A549 (cell line): ENCODE measurements at regions not wholly inside any gene's neighbourhood (a gene's known extent, or its start where the extent isn't known, plus 50 kb on each side); places are given as distances from the start of the nearest gene placed in this dataset.
"Not testable (repeated sequence)": the region's sequence is repeated elsewhere in the genome, so short reads cannot be mapped to it uniquely, and the experiment has no call there.

Source experiments
- ATAC-seq, 2 experiments: fragments of 200-7000 bp in 1 of 2; fragments of >200 bp in 1 of 2; cut with Nextera tagmentation in 1 of 2; cut with Tn5 transposase in 1 of 2; 3 replicates each; pipeline versions ENCODE4 v1.8.0 to v1.9.1; 2018 to 2020; ENCODE audit warnings: mild to moderate bottlenecking in 1 of 2, moderate library complexity in 1 of 2
- CTCF ChIA-PET: fragments of 300-600 bp; sonication (Branson Sonifier 250); formaldehyde crosslinking; extraction: SDS; loops from one replicate; lab custom pipeline; 2021; ENCODE audit warnings: antibody characterized with exemption, inconsistent platforms; lab: Yijun Ruan, JAX
- POLR2A ChIA-PET: fragments of 350-600 bp; formaldehyde crosslinking; extraction: SDS; loops from one replicate; lab custom pipeline; 2021; ENCODE audit warnings: antibody characterized with exemption, inconsistent platforms; lab: Yijun Ruan, JAX
- DNase-seq, 2 experiments: peaks; one replicate each; pipeline versions ENCODE4 v3.0.0 to v3.0.0-alpha.2; 2011 to 2016; ENCODE audit warnings: low read depth in 1 of 2, low spot score in 1 of 2
- FAIRE-seq: peaks from 2 replicates; lab custom pipeline; 2011; peaks lifted over from hg19 to GRCh38; lab: Jason Lieb, UNC
- H3K27ac ChIP-seq, 2 experiments: fragments of >200 bp; sonication (Bioruptor Twin); formaldehyde crosslinking; 3 replicates each; pipeline ENCODE4 v1.5.1; 2016 to 2017
- H3K4me1 ChIP-seq: fragments of >200 bp; sonication (Bioruptor Twin); formaldehyde crosslinking; 3 replicates; pipeline ENCODE4 v1.6.1; 2016
- H3K4me2 ChIP-seq: fragments of >200 bp; sonication (Bioruptor Twin); formaldehyde crosslinking; 3 replicates; pipeline ENCODE4 v1.6.1; 2016
- H3K4me3 ChIP-seq: fragments of >200 bp; sonication (Bioruptor Twin); formaldehyde crosslinking; 3 replicates; pipeline ENCODE4 v1.5.1; 2016
- H3K9me3 ChIP-seq: fragments of >200 bp; sonication (Bioruptor Twin); formaldehyde crosslinking; 3 replicates; pipeline ENCODE4 v1.6.1; 2016
- ATOH8 ChIP-seq: fragments of 250-450 bp; sonication (Bioruptor Pico); IDR thresholded peaks from 2 replicates; pipeline ENCODE4 v1.5.0; 2020; ENCODE audit warnings: low read depth, mild to moderate bottlenecking, moderate library complexity
- BCL3 ChIP-seq: fragments of >200 bp; sonication (Bioruptor Twin); formaldehyde crosslinking; IDR thresholded peaks from 3 replicates; pipeline ENCODE4 v1.6.1; 2016
- CBX8 ChIP-seq: fragments of 200-600 bp; sonication (generic); IDR thresholded peaks from 2 replicates; pipeline ENCODE4 v1.6.1; 2016
- CEBPB ChIP-seq, 2 experiments: fragments of >200 bp in 1 of 2; sonication (Bioruptor Twin) in 1 of 2; formaldehyde crosslinking in 1 of 2; IDR thresholded peaks; 2 replicates each; pipeline ENCODE4 v1.6.1; 2012 to 2016
- CHD4 ChIP-seq: fragments of 200-600 bp; sonication (generic); IDR thresholded peaks from 2 replicates; pipeline ENCODE4 v1.6.1; 2016; ENCODE audit warnings: antibody characterized with exemption, mild to moderate bottlenecking, borderline replicate concordance
- FOSB ChIP-seq: fragments of 250-450 bp; sonication (Bioruptor Pico); IDR thresholded peaks from 2 replicates; pipeline ENCODE4 v1.5.0; 2020; ENCODE audit warnings: mild to moderate bottlenecking, moderate library complexity
- HMGXB4 ChIP-seq: fragments of 250-450 bp; sonication (Bioruptor Pico); IDR thresholded peaks from 2 replicates; pipeline ENCODE4 v1.5.0; 2021; ENCODE audit warnings: mild to moderate bottlenecking, moderate library complexity, borderline replicate concordance
- HOXA7 ChIP-seq: fragments of 250-450 bp; sonication (Bioruptor Pico); IDR thresholded peaks from 2 replicates; pipeline ENCODE4 v1.5.0; 2020; ENCODE audit warnings: mild to moderate bottlenecking, moderate library complexity
- HOXB5 ChIP-seq: fragments of 250-450 bp; sonication (Bioruptor Pico); IDR thresholded peaks from 2 replicates; pipeline ENCODE4 v1.5.0; 2020; ENCODE audit warnings: mild to moderate bottlenecking, moderate library complexity
- KDM5A ChIP-seq: fragments of 200-600 bp; sonication (generic); IDR thresholded peaks from 2 replicates; pipeline ENCODE4 v1.6.1; 2016; ENCODE audit warnings: antibody characterized with exemption, mild to moderate bottlenecking
- MAFK ChIP-seq: fragments of 450-650 bp; IDR thresholded peaks from 2 replicates; pipeline ENCODE4 v1.6.1; 2014; ENCODE audit not compliant: partially characterized antibody
- MAZ ChIP-seq: fragments of 150-350 bp; IDR thresholded peaks from 2 replicates; pipeline ENCODE4 v1.6.1; 2014; ENCODE audit warnings: antibody characterized with exemption, low read depth, low read length, borderline replicate concordance
- MYC ChIP-seq: IDR thresholded peaks from 2 replicates; pipeline ENCODE4 v1.6.1; 2012; ENCODE audit warnings: mild to moderate bottlenecking, inconsistent platforms, low read length, improper control_type of control experiment, borderline replicate concordance
- PHF8 ChIP-seq: fragments of 200-600 bp; sonication (generic); IDR thresholded peaks from 2 replicates; pipeline ENCODE4 v1.6.1; 2016; ENCODE audit warnings: low read depth, mild to moderate bottlenecking, antibody characterized with exemption, moderate library complexity, borderline replicate concordance
- POLR2A ChIP-seq: IDR thresholded peaks from 2 replicates; pipeline ENCODE4 v1.6.1; 2012; ENCODE audit warnings: mild to moderate bottlenecking, low read length
- RAD21 ChIP-seq, 2 experiments: fragments of >200 bp in 1 of 2; sonication (Bioruptor Twin) in 1 of 2; formaldehyde crosslinking in 1 of 2; IDR thresholded peaks in 1 of 2; conservative IDR thresholded peaks in 1 of 2; 2 replicates in 1 of 2; 3 replicates in 1 of 2; pipeline ENCODE4 v1.6.1; 2012 to 2018; ENCODE audit warnings: inconsistent platforms in 1 of 2
- RCOR1 ChIP-seq: fragments of 150-350 bp; IDR thresholded peaks from 2 replicates; pipeline ENCODE4 v1.6.1; 2014; ENCODE audit warnings: antibody characterized with exemption, low read length, low read depth
- REST ChIP-seq: fragments of 200-600 bp; sonication (generic); IDR thresholded peaks from 2 replicates; pipeline ENCODE4 v1.6.1; 2016; ENCODE audit warnings: antibody characterized with exemption, mild to moderate bottlenecking, moderate library complexity
- RNF2 ChIP-seq: fragments of 200-600 bp; sonication (generic); IDR thresholded peaks from 2 replicates; pipeline ENCODE4 v1.6.1; 2016; ENCODE audit warnings: low read depth, mild to moderate bottlenecking, antibody characterized with exemption, moderate library complexity, borderline replicate concordance
- USF2 ChIP-seq: fragments of 450-650 bp; IDR thresholded peaks from 2 replicates; pipeline ENCODE4 v1.6.1; 2014; ENCODE audit warnings: antibody characterized with exemption
- ZFP36 ChIP-seq: fragments of 450-650 bp; IDR thresholded peaks from 2 replicates; pipeline ENCODE4 v1.6.1; 2014; ENCODE audit warnings: borderline replicate concordance; ENCODE audit not compliant: partially characterized antibody
- WGBS: methylation state at CpG from one replicate; pipeline ENCODE4 v1.1.6; 2017; ENCODE audit errors: missing lambda C conversion rate; 5-methylcytosine and 5-hydroxymethylcytosine counted together

GRCh38 chr18:45343365-45343764 is 271.9 kb upstream of the SLC14A2 start:
- Histone ChIP-seq H3K27ac (no peak overlapping the region), H3K4me2 (no peak overlapping the region), H3K4me3 (no peak overlapping the region), H3K4me1 (no peaks in the 10 kb centered on the region), H3K9me3 (no peaks in the 10 kb centered on the region)
- ChIA-PET POLR2A (no interaction called here), CTCF (interaction anchor here (0.6 kb wide), 1 partner anchor 58 kb away, joined by 3 read pairs; no protein-coding TSS in a partner anchor)
- WGBS, result 1% methylated on average over 5 of the region's 5 CpGs
- ATAC-seq (no peak), DNase-seq (no peak), FAIRE-seq (no peak)
- TF ChIP-seq BCL3 (no peak), RNF2 (no peak), ATOH8 (CRISPR knock-in tag) (no peak), USF2 (no peak), MAFK (no peak), PHF8 (no peak)

- H3K9me3 ChIP-seq, FAIRE-seq, H3K4me1 ChIP-seq, H3K27ac ChIP-seq, ATAC-seq, H3K4me3 ChIP-seq, POLR2A ChIA-PET, CTCF ChIA-PET, DNase-seq, H3K4me2 ChIP-seq: not testable (repeated sequence)
- 44% methylated on average over 6 of the region's 6 CpGs for WGBS
Observed at GRCh38 chr18:45344680-45345079, 270.6 kb upstream of the SLC14A2 start.

- no peak overlapping the region for H3K4me2 ChIP-seq
- no peak overlapping the region for H3K27ac ChIP-seq
- POLR2A ChIA-PET, result no interaction called here
- H3K4me1 ChIP-seq, result no peaks in the 10 kb centered on the region
- TF ChIP-seq MAZ (no peak), BCL3 (no peak), HMGXB4 (no peak), HOXB5 (no peak), POLR2A (no peak), KDM5A (no peak), ZFP36 (no peak), FOSB (CRISPR knock-in tag) (no peak), RNF2 (no peak), MYC (no peak), REST (no peak), CBX8 (no peak), RAD21 (conservative IDR thresholded peaks at IDR 0.05 in 1 of 2, IDR thresholded peaks at IDR 0.05 in 1 of 2) (no peak), HOXA7 (no peak), CEBPB (IDR thresholded peaks at IDR 0.05) (no peak), CHD4 (no peak), RCOR1 (no peak)
- TF ChIP-seq, all 56 proteins: peak for 0
- no peak for DNase-seq
- CTCF ChIA-PET, result no interaction called here
- H3K4me3 ChIP-seq, result no peak overlapping the region
- 36% methylated on average over 4 of the region's 4 CpGs for WGBS
- ATAC-seq, result no peak
- FAIRE-seq, result no peak
- no peaks in the 10 kb centered on the region for H3K9me3 ChIP-seq
Observed at GRCh38 chr18:45349019-45349418, 266.3 kb upstream of the SLC14A2 start.
